Activated CD8-positive, alpha-beta memory T cell treated with anti-CD3 and anti-CD28 coated beads for 24 hours (primary cell): ENCODE measurements at regions not wholly inside any gene's neighbourhood (a gene's known extent, or its start where the extent isn't known, plus 50 kb on each side); places are given as distances from the start of the nearest gene placed in this dataset.

ENCODE experiments used
- DNase-seq: peaks from one replicate; pipeline ENCODE4 v3.0.0-alpha.2; 2020

DNA sequence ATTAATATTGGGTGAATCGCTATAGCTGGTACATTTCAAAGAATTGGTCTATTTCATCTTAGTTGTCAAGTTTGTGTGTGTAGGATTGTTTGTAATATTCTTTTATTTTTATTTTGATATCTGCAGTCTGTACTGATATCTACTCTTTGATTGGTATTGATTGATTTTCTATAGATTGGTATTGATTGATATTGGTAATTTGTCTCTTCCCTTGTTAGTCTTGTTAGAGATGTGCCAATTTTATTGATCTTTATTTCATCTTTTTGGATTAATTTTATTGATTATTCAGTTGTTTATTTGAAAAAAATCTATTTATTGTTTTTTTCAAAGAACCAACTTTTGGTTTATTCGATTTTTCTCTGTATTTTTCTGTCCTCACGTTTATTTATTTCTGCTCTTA lies 61.4 kb downstream of the TM2D3 start:
- DNase-seq = no peak

DNA sequence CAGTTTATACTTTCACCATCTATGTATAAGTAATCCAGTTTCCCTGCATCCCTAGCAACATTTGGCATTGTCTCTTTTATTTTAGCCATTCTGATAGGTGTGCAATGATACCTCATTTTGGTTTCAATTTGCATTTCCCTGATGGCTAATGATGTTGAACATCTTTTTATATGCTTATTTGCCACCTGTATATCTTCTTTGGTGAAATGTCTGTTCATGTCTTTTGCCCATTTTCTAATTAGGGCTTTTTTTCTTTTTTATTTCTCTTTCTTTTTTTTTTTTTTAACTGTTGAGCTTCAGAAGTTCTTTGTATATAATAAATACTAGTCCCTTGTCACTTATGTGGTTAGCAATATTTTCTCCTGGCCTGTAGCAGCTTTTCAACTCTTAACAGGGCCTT lies 68.9 kb downstream of the TM2D3 start:
- DNase-seq = no peak

DNA sequence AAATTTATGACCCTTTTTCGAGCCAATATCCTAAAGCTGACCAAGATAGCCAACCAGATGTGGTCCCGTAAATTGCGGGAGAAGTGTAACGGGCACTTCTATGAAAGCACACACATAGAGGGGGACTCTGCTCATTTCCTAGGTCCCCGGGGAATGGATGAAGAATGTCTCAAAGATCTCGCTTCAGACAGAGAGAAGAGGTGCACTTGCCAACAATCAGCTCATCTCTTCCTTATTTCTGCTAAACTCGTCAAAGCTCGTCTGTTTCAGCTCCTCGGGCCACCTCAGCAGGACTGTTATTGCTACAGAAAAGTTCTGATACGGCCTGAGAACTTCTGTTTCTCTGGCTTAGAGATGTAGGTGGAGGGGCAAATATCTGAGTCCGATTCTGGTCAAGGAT lies 71.8 kb downstream of the TM2D3 start:
- DNase-seq = no peak

DNA sequence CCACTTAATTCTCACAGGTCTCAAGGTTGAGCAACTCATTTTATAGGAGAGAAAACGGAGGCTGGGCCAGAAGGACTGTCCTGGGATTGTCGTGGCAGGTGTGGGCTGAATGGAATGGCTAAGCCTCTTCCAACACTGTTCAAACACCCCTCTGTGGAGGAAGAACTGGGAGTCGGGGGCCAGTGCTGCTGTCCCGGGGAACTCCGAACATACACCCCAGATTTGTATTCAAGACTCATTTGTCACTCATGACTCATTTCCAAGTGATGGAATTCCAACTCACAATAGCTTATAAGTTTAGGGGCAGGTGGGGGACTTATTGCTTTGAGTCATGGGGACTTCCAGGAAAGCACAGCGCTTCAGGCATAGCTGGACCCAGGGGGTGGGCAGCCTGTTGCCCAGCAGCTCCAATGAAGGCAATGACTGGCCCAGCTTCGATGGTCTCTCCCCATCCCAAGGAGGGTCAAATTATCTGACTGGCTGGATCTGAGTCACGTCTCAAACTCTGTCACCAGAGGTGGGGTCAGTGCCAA lies 72.5 kb downstream of the TM2D3 start:
- DNase-seq = no peak

DNA sequence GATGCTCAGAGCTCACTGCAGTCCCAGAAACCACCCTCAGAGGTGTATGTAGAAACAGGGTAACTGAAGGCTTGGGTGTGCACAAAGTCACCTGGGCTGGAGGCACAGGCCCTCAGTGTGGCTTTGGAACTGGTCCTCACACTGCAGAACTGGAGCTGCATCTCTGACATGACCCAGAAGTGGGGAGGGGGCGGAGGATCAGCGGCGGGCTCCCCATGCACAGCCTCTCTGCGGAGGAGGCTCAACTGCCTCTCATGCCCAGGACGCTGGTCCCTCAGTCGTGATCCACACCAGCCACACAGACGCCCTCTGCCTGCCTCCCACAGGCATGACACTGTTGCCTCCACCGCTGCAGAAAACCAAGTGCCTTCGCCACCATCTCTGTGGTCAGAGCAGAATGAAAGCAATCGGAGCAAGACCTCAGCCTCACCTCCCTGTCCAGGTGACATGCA lies 73.7 kb downstream of the TM2D3 start:
- no peak for DNase-seq

DNA sequence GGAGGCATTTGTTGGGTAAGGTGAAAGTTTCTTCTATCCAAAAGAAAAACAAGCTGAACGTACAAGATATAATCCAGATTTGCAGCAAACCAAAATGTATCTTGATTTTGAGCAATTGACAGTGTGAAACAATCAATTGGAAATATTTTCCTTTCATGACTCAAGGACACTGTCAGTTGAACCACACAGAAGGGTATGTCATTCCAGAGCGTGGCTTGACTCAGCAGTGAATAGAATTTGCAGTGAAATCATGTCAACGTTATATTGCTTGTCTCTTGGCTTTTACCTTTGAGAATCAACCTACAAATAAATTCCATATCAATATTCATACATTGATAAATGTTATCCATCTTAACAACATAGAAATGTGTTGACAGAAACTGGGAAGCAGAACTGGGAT lies 78.2 kb downstream of the TM2D3 start:
- no peak for DNase-seq

DNA sequence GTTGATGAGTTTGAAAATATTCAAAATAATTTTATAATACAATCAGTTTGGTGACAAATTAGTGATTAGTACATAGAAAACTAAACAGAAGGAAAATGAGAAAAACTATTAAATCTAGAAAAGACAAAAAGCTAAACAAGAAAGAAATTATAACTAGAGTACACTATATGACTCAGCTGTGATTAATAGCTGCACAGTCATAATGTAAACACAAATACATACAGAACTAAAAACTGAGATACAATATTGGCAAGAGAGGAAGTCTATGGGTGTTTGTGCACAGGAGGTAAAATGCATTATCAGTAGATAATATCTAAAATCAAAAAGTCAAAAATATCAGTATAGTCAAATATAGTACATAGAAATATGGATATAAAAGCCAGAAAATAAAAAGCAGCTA lies 80.7 kb upstream of the PCSK6 start:
- DNase-seq = no peak

DNA sequence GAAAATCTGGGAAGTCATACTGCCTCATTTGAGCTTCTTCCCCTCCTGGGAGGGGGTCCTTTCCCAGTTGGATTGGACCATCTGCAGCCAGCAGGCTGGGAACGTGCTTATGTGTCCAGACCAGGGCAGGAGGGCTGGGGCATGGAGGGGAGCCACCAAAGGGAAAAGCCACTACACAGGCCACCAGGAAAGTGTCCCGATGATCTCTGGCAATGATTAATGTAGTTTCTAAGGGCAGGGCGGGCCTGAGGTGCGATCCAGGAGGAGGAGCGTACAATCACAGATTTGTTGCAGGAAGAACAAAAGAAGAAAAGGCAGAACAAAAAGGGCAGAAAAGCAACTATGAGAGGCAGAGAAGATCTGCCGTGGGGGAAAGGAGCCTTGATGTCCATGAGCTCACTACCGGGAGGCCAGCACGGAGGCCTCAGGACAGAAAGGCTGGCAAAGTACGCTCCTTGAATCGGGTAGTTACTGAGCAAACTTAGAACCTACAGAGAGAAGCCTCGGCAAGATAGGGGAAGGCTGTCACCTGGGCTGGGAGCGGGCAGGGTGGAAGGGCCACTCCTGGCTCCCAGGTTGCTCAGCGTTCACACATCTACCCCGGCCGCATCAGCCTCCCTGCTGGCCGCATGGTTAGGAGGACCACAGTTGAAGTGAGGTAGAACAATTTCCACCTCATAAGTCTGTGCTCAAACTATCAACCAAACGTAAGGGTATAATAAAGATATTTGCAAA lies 79.5 kb upstream of the PCSK6 start:
- DNase-seq = no peak

DNA sequence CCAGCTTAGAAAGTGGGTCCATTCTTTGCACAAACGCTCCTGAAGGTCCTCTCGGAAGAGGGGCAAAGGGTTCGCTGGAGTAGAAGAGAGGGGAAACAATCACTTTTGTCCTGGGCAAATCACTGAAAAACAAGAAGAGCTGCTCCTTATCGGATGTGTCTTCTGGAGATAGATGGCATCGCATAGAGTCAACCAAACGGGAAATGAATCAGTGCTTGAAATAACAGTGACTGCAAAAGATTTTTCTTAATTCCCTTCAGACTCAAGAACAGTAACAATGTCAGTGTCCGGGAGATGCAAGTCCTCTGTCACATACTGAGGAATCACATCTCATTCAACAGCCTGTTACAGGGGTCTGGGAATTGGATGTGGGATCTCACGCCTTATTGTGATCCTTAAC lies 78.8 kb upstream of the PCSK6 start:
- DNase-seq = no peak

DNA sequence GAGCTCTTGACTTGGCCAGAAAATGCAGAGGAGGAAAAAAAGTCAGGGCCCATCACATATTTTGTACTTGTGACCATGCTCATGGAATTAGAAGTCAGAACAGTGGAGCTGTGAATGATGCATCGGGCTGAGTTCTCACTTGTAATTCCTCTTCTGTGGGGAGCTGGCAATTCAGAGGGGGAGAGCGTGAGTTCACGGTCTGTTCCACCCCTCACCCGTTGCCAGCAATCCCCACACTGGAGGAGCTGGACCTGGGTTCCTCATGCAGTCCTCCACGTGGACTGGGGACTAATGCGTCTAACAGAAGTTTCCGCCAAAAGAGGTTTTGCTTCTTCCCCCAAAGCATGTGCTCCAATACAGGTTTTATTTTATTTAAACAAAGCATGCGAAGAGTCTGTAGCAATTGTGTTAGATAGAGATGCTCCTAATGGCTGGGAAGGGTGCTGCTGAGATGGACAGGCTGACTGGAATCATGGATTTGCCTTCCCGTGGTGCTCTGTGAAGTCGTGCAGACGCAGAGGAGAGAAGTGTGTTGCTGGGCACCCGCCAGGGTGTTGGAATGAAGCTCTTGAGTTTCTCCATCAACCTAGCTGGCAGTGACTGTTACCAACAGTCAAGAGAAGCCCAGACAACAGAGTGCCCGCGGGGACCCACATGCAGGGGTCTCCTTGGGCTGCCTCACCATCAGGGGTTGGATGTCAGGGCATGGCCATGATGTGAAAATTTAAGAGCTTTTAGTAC lies 77.4 kb upstream of the PCSK6 start:
- DNase-seq = no peak

DNA sequence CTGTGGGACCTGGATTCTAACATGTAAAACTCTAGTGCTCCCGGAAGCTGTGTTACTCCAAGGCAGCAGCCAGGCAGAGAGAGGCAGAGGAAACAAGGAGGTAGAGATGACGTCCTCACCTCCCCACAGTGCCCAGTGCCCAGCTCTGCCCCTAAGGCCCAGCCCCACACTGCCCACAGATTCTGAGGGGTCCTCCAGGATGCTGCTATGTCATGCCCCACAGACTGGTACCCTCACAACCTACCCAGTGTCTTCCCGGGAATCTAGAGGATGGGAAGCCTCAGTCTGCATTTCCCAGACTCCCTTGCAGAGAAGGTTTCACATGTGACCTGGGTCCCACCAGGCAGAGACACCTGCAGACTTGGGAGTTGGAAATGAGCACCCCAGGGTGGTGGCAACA lies 75.9 kb upstream of the PCSK6 start:
- DNase-seq = no peak

DNA sequence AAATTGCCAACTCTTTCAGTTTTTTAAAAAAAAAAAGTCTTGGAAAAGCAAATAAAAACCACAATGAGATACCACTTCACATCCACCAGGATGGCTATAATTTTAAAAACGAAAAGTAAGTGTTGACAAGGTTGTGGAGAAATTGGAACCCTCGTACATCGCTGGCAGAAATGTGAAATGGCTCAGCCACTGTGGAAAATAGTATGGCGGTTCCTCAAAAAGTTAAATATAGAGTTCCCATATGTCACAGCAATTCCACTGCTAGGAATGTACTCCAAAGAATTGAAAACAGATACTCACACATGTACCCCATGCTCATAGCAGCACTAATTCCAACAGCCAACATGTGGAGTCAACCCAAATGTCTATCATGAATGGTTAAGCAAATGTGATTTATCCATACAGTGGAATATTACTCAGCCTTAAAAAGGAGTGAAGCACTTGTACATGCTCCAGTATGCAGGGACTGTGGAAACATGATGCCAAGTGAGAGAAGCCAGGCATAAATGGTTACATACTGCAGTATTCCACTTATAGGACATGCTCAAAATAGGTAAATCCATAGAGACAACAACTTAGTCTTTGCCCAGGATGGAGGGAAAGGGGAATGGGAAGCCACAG lies 73.8 kb upstream of the PCSK6 start:
- no peak for DNase-seq

DNA sequence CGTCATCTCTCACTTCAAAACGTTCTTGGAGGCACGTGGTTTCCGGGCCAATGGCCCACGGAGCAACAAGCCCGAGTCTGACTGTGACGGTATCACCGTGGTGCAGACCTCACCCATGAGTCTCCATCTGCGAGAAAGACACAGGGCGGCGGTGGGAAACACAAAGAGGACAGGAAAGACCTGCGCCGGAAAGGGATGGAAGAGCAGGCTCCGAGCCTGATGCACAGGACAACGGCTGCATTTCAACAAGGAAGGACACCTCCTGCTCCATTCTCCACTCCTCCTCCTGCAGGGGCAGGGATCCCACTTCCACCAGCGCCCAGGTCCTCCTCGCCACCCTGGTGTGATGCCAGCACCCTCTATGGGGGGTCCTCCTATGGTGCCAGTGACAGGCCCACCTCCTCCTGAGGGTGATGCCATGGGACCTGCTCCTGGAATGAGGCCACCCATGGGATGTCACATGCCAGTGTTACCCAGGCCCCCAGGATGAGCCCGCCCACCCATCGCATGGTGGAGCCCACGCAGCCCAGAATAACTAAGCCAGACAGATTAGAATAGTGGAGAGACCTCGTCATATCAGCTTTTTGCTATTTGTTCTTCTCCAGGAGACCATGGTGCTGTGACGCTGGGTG lies 73.0 kb upstream of the PCSK6 start:
- DNase-seq = no peak

DNA sequence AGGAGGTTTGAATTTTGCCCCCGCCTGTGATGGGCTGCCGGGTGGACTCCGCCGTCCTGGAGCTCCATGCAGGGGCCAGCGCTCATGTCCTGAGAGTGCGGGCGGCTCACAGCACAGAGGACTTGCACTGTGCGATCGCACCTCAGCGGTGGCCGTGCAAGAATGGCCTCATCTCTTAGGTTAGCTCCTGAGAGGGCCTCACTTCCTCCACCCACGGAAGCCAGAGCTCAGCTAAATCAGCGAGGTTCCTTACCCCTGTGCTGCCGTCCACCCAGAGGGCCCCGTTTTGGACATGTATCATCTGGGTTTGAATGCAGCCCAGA lies 72.0 kb upstream of the PCSK6 start:
- no peak for DNase-seq

DNA sequence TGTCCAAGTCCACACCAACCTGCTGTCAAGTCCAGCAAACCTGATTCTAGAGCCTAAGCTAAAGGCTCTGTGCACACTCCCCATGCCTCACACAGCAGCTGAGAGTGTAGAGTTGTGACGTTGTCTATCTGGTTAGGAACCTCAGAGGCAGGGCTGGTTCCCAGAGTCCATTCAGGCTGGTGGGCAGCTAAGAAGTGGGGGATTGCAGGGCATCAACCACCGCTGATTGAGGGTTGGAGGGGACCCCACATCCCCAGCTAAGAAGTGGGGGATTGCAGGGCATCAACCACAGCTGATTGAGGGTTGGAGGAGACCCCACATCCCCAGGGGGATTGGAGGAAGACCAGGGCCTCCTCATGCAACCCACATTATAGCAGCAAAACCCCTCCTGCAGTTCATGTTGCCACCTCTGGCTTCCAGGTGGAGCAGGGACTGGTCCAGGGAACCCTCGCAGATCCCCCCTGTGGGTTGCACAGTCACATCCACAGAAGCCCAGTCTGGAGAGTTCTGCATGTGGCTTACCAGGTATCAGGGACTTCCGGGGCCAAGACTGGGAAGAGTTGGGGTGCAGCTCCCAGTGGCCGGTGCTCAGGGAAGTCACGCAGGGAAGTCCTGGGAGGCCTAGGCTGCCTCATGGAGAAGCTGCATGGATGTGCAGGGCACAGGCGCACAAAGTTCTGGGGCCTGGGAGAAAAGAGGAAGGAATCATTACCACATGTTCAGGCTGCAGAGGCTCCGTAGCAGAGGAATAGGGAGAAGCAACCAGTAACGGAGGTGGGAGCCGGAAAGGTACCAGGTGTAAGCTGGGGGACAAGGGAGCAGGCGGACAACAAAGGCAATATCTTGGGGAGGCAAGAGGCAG lies 71.4 kb upstream of the PCSK6 start:
- DNase-seq = no peak

DNA sequence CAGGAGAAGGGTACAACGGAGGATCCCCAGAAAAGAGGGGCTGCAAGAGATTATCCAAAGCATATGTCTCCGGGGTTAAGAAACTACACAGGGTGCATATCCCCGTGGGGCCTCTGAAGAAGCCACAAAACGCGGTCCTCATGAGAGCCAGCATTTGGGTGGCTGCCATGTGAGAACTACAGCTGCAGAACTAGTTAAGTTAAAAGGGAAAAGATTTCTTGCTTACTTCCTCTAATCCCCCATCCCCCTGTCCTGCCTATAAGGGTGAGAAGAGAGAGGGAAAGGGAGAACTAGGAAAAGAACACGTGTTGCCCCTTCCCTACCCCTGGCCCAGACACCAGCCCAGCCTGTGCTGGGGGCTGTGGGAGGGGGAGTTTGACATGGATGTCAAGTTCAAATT lies 70.4 kb upstream of the PCSK6 start:
- no peak for DNase-seq

DNA sequence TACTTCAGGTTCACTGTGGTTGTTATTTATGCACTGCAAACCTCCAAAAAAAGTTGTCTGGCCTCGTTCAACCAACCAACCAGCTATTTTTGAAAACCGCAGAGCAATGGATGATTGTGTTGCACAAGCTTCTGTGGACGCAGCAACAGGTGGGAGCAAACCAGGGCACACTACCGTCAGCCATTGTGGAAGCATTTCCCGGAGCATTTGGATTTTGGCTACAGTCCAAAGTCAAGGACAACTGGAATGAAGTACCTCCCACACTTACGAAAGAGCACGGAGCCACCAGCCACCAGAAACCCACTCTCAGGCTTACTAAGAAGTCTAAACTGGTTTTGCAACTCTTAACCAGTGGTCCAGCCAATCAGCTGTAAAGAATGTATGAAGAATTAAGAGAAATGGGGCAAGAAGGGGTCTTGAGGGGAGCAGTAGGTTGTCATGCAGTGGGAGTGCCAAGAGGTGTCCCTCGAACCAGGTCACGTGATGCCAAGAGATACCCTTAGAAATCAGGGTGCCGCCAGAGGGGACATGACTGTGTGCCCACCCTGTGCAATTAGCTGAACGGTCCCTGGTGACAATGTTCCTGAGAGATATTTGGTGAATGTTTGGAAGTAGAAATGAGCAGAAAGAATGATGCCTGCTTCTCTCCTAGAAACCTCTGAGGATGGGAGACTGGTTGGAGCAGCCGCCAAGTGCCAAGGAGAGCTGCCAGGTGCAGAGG lies 68.9 kb upstream of the PCSK6 start:
- DNase-seq = no peak

DNA sequence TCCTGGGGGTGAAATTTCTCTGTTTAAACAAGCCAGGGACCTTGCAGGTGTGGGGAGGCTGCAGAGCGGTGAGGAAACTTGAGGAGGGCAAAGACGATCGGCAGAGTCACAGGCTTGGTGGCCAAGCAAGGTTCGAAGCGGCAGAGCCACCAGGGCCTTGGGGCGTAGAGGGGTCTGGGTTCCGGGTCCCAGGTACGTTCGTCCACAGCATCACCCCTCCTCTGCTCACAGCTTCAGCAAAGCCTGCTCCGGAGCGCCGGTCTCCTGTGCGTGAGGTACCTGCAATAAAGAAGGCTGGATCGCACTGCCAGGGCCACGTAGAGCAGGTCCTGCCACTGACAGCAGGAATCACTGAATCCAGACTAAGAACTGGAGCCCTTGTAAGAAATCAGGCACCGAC lies 66.8 kb upstream of the PCSK6 start:
- peak; percentile 30 for DNase-seq

DNA sequence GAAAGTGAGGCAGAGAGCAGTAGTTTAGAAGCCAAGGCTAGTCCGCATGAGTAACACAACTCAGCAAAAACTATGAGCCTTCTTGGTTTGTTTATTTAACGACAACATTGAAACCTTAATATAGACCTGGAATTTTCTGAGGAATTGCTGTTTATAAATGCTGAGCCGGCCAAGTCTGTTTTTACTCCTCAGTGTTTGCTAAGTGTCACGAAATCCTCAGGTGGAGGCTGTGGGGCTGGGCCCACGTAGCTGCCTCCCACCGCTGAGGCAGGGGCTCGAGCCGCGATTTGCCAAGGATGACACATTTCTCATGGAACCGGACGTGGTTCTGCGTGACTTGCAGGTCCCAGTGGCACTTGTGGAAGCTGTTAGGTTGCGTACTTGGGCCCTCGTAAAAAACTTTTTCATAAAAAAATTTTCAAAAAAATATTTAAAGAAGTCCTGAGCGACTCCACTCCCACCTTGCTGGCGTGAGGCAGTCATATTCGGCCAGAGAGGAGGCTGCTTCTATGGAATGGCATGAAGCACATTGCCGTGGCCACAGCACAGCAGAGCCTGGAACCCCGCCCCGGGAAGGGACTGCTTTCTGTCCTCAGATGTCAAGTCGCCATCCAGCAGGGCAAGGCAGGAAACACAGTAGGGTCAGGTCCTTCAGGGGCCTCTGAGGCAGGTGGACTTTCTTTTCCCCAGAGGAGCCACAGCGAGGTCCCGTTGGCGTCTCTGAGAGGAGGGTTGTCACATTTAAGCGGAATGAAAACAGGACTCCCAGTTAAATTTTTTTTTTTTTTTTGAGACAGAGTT lies 64.8 kb upstream of the PCSK6 start:
- no peak for DNase-seq

DNA sequence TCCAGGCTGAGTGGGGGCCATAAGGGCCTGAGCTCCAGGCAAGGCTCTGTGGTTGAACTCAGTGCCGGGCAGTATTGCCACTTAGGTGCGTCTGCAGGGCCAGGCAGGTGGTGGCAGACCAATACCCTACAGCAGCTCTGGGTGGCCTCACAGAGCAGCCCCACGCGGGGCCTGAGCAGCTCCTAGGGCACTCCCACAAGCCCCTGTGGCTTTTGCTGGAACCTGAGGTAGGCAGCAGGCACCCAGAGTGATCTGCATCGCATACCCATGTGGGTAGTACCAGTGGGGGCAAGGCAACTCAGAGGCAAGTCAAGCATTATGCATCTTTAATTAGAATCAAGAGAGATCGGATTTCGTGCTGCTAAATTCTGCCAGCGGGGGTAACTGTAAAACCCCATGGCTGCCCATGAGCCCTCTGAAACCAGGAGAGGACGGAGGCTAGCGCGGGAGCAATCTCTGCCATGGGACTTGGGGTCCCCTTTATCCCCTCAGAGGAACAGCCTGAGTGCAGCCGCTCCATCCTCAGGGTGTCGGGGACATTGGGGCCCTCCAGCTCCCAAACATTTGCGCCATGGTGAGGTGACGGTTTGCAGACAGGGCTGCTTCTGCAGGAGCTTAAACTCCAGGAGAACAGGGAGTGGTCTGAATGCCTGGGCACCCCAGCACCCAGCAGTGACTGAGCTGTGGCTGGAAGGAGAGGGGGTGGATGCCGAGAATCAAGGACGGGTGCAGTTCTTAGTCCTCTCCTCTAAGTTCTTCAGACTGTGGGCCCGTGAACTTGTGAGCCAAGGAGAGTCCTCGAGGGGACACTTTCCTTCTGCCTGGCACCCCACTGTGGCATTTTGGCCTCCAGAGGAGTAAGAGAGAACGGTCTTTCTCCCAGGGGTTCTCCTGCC lies 62.4 kb upstream of the PCSK6 start:
- DNase-seq = no peak
